Stimulated activated CD4-positive, alpha-beta T cell treated with anti-CD3 and anti-CD28 coated beads, TNF-alpha, amount 100 ng/mL, for 1 hour (primary cell): ENCODE measurements at regions not wholly inside any gene's neighbourhood (a gene's known extent, or its start where the extent isn't known, plus 50 kb on each side); places are given as distances from the start of the nearest gene placed in this dataset.

Experiments
- DNase-seq, 3 donors: peaks; one replicate each; pipeline ENCODE4 v3.0.0-alpha.2; 2020; ENCODE audit warnings: low read depth in 3 of 3, low spot score in 1 of 3

GRCh38 chr2:59627599-59627998, 925.9 kb downstream of the BCL11A start:
- DNase-seq = no peak

GRCh38 chr2:59622599-59623308, 930.7 kb downstream of the BCL11A start:
- no peak for DNase-seq

DNA sequence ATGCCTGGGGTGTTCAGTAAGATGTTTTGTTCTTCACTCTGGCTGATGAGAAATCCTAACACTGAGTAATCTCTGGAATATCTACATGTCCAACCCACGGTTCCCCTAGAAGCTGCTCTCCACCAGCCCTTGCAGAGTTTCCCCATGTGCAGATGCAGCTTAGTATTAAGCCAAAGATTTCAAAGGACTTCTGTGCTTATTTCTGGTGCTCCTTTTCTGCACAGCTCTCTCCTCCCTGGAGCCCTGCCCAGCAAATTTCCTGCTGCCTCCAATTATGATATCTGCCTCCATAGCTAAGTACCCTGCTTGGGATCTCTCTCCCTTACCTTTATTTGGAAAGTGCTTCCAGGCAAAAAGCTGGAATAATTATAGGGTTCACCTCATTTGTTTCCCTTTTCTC, 949.3 kb downstream of the BCL11A start:
- no peak for DNase-seq

DNA sequence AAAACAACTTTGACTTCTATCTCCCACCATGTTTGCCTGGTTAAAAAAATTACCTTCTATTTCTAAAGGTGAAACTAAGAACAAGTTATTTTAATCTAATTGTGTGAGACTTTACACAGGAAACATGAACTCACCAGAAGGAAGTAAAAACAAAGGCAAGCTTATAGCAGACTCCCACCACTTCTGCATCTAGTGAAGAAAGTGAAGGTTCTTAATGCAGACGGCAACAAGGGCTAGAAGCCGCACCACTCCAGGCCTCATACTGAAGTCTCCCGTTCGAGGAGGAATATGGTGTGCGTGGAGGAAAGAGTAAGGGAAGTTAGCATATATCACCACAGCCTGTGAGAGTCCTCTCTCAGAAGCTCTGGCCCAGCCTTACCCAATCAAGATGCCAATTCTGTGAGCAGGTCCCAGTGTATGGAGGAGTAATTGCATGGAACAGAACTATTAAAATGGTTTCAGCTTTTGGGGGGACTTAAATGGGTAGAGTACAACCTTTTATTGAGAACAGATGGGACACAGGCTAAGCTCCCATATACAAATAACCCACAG, 958.7 kb downstream of the BCL11A start:
- no peak for DNase-seq

- DNase-seq = no peak
Observed at GRCh38 chr2:59590798-59591197, 962.7 kb downstream of the BCL11A start.

DNA sequence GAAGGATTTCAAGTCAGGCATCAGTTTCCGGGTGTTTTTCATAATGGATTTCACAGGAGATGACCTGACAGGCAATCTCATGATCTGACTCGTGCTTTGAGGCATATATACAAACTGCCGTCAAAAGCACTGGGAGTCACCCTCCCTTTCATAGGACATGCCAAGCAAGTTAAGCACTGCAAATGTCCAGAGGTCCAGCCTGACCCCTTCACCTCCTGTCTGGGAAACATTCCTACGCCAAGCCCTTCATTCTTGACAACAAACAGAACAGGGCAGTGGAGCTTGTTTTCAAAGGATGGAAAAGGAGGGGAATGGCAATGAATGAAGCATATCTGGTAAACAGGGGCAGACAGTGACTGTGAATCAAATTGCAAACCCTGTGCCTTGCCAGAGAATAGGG, 963.6 kb downstream of the BCL11A start:
- no peak for DNase-seq

DNA sequence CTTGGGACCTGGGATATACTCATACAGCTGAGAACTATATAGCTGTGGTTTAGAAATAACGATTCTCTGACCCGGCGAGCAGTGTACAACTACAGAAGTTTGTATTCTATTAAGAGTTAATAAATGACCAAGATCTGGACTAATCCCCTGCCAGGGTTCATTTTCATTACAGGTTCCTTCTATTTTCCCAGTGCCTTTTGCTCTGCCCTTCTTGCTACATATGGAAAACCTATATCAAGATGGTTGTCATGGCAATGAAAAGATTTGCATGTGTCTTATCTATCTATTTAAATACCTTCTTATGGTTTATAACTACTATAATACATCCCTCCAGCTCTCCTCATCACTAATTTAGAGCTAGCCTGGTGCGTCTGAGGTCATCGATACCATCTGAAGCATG, 965.2 kb downstream of the BCL11A start:
- no peak for DNase-seq

DNA sequence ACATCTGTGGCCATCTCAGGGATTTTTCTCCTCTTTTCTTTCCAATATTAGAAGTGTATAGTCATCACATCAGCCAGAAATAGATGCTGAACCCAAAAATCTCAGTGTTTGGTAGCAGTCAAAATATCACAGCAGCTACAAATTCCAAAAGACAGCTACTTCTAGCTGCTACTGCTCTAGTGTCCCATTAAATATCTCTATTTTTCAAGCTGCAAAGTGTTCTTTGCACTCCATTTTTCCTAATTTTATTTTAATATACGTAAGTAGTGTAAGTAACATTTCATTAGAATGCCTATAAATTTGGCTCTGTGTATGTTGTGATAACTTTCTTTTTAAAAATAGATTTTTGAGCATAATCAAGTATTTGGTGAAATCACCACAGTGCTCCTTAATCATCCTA, 967.3 kb downstream of the BCL11A start:
- no peak for DNase-seq

- DNase-seq = no peak
Observed at GRCh38 chr2:59585655-59586054, 967.8 kb downstream of the BCL11A start.

DNA sequence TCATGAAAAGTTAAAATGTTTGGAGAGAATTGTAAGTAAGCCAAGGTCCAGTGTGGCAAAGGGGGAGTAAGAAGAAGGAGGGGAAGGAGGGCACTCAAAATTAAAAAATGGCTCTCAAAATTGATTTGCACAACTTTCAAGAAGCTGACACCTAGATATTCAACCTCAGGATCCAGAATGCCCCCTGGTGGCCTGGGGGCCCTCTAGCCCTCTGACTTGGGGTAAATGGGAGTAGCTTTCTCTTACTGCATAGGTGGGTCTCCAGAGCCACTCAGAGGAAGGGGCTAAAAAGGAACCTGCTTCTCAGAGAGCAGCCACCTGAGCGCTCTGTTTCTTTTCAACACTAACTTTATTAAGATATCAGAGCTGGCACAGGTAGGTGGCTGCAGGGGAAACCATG, 968.5 kb downstream of the BCL11A start:
- DNase-seq = peak in 1 of 3 donors; percentile 1

GRCh38 chr2:59583173-59583765, 970.2 kb downstream of the BCL11A start:
- DNase-seq = no peak

DNA sequence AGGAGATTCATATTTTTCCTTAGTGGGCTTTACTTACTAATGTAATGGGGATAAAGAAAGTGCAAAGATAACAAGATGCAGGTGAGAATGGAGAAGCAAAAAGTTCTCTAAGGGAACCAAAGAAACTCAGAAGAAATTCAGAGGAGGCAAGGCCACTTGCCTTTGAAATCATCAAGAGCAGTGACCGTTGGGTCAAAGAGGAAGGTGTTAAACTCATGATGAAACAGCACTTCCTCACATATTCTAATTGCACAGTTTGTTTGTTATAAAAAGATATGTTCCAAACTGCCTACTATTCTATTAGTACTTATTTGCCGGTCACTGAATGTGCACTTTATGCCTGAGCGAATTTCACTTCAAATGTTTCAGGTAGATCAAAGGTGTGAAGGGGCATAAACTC, 975.1 kb downstream of the BCL11A start:
- no peak for DNase-seq

GRCh38 chr2:59575191-59575590, 978.3 kb downstream of the BCL11A start:
- DNase-seq = no peak

GRCh38 chr2:59572227-59572626, 981.2 kb downstream of the BCL11A start:
- DNase-seq = no peak

GRCh38 chr2:59570818-59571217, 982.6 kb downstream of the BCL11A start:
- no peak for DNase-seq

GRCh38 chr2:59569124-59569523, 984.3 kb downstream of the BCL11A start:
- no peak for DNase-seq

DNA sequence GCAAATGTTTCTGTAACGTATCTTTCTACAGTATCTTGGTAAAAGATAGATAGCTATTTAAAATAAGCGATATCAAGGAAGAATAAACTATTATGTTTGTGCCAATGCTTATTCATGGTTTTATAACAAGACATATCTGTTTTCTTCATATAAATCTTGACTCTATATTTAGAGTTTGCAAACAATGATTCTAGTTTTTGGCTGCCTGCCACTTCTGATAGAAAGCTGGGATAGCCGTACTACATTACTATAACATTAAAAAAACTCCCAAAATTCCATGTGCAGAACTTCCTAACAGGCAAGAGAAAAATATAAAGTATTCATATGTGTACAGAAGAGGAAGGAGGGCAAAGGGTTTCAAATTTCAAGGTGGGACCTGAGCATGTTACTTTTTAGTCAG, 985.0 kb downstream of the BCL11A start:
- DNase-seq = no peak

DNA sequence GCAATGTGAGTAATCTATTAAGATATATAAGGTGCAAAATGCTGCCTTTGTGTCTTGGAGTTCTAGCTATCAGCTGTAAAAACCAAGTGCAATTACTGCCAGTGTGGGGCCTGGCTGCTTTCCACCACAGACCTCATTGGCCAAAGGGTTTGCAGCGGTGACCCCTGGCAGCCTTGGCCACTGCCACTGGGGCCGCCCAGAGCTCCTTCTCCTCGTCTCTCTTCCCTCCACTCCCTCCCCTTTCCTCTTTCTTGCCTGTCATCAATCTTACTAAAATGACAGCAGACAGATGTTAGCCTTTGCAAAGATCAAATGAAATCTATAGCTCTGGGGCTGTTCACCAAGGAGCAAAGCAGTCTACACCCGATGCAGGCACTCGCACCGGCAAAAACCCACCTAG, 986.3 kb downstream of the BCL11A start:
- DNase-seq = no peak

- DNase-seq = no peak
Observed at GRCh38 chr2:59566739-59567138, 986.7 kb downstream of the BCL11A start.

DNA sequence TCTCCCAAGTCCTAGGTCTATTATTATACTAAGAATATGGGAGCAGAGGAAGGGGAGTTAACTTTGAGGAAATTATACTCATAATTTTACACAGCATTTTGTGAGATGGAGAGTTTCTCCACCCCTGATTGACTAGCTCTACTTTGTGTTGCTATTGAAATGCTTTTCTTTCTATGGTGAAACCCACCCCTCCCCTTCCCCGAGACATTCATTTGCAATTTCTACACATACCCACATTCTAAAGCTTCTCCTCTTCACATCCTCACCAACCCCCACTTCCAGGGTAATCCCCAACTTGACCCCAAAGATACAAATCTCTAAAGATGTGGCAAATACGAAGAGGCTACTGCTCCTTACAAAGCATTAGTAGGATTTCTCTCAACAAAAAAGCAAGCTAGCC, 992.2 kb downstream of the BCL11A start:
- DNase-seq = no peak

DNA sequence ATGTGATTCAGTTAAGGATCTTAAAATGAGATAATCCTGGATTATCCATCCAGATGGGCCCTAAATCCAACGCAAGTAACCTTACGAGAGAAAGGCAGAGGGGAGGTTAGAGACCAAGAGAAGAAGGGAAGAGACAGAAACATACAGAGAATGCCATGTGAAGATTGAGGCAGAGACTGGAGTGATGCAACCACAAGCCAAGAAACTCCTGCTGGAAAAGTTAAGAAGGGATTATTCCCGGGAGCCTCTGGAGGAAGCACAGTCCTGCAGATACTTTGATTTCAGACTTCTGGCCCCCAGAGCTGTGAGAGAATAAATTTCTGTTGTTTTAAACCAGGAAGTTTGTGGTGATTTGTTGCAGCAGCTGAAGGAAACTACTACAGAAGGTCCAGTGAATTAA, 992.7 kb downstream of the BCL11A start:
- no peak for DNase-seq

- no peak for DNase-seq
Observed at GRCh38 chr2:59540864-59541263, 1012.6 kb downstream of the BCL11A start.

- no peak for DNase-seq
Observed at GRCh38 chr2:59538398-59538911, 1015.0 kb downstream of the BCL11A start.
